Activated CD8-positive, alpha-beta memory T cell treated with anti-CD3 and anti-CD28 coated beads for 48 hours (primary cell): ENCODE measurements at regions not wholly inside any gene's neighbourhood (a gene's known extent, or its start where the extent isn't known, plus 50 kb on each side); places are given as distances from the start of the nearest gene placed in this dataset.

Experiments used
- DNase-seq, 3 experiments: peaks; one replicate each; pipeline ENCODE4 v3.0.0-alpha.2; 2020; ENCODE audit warnings: low read depth in 2 of 3, low spot score in 2 of 3

- no peak for DNase-seq
Measured at GRCh38 chr1:84090447-84091245, 53.4 kb upstream of the PRKACB start.

GRCh38 chr1:84089867-84090266, 54.2 kb upstream of the PRKACB start:
- DNase-seq: no peak

GRCh38 chr1:84089465-84089864, 54.6 kb upstream of the PRKACB start:
- DNase-seq: no peak

- DNase-seq: no peak
Measured at GRCh38 chr1:84086616-84087015, 57.5 kb upstream of the PRKACB start.

- no peak for DNase-seq
Measured at GRCh38 chr1:84086189-84086588, 57.9 kb upstream of the PRKACB start.

- no peak for DNase-seq
Measured at GRCh38 chr1:84083307-84083706, 60.8 kb upstream of the PRKACB start.

GRCh38 chr1:84078842-84079202, 65.2 kb upstream of the PRKACB start:
- no peak for DNase-seq

- DNase-seq: peak in 1 of 3 experiments; percentile 34
Measured at GRCh38 chr1:84078108-84078841, 65.8 kb upstream of the PRKACB start.

GRCh38 chr1:84077476-84078107, 66.5 kb upstream of the PRKACB start:
- peak; percentile 35 to 70 (median 45) for DNase-seq

- DNase-seq: no peak
Measured at GRCh38 chr1:84073266-84073665, 70.8 kb upstream of the PRKACB start.

- DNase-seq: no peak
Measured at GRCh38 chr1:84069236-84069845, 70.4 kb upstream of the TTLL7 start.

GRCh38 chr1:84062496-84062895, 63.6 kb upstream of the TTLL7 start:
- no peak for DNase-seq

GRCh38 chr1:84061336-84061735, 62.4 kb upstream of the TTLL7 start:
- DNase-seq: no peak

- DNase-seq: no peak
Measured at GRCh38 chr1:84060781-84061180, 61.8 kb upstream of the TTLL7 start.

GRCh38 chr1:84048820-84049219, 49.9 kb upstream of the TTLL7 start:
- DNase-seq: no peak
